ENCODE measurements at regions not wholly inside any gene's neighbourhood (a gene's known extent, or its start where the extent isn't known, plus 50 kb on each side); places are given as distances from the start of the nearest gene placed in this dataset.
A peak's percentile ranks its signal among the peaks of the same experiment; 100 is the strongest.

DNA sequence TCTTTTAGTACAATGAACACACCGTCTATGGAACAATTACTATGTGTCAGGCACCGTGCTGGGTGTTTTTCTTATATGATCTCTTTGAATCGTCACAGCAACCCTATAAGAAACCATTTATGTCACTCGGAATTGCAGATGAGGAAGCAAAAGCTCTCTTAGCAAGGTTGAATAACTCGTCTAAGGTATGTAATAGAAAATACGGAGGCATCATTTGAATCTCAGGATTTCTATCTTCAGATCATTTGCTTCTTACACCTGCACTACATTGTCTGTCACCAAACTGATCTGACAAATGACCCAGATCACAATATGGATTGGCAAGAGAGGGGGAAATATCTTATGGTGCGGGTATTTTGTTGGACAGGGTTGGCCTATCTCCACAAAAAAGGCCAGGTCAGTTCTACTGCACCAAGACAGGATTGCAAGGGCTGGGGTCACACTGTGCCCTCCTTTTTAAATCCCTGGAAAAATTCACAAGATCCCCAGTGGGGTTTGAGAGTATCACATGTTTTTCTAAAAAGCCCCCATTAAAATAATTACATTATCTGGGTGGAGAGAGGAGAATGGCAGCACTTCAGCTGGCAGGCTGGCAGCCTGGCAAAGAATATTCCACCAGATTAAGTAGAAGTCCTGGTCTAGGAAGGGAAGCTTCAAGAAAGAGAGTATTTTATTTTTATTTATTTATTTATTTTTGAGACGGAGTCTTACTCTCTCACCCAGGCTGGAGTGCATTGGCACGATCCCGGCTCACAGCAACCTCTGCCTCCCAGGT lies 110.7 kb upstream of the CLMP start:
- Mint-ChIP-seq H3K27ac (no peak overlapping the region), H3K4me1 (peaks cover 45% of the 10 kb centered on the region), H3K4me3 (no peak overlapping the region), H3K9me3 (no peaks in the 10 kb centered on the region), H3K27me3 (no peaks in the 10 kb centered on the region), H3K36me3 (ENCODE audit: low read depth) (no peaks in the 10 kb centered on the region)
- DNase-seq: no peak
- intact Hi-C loops (cut with micrococcal nuclease): no loop called here

DNA sequence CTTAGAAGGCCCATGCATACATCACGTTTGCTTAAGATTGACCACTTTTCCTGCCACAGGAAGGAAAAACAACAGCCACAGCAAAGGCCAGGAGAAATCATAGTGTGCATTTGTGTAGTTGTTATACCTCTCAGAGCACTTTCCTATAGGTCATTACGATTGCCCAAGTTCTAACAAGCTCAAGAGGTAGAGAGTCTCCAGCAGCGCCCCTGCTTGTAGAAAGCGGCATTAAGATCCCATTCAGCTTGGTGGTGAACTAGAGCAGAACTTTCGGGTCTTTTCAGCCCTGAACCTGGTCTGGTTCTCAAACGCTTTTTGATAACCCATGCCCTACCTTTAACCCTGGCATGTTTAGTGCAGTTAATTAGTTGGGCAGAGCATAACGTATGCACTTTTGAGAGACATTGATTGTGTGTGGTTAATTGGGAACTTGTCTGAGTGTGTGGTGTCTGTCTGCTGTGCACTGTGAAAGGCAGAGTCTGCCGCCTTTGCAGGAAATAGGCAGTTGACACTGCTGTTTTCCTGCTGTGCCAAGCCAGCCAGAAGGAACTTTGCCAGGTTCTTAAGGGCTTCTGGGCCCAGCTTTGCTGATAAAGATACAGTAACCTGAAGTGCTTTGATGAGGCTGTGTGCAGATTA lies 109.9 kb upstream of the CLMP start:
- no peak overlapping the region for H3K27ac Mint-ChIP-seq
- intact Hi-C loops (cut with micrococcal nuclease): no loop called here
- DNase-seq: no peak
- no peak overlapping the region for H3K4me3 Mint-ChIP-seq
- H3K27me3 Mint-ChIP-seq: no peaks in the 10 kb centered on the region
- no peaks in the 10 kb centered on the region for H3K36me3 Mint-ChIP-seq (ENCODE audit: low read depth)
- no peaks in the 10 kb centered on the region for H3K9me3 Mint-ChIP-seq
- H3K4me1 Mint-ChIP-seq: peaks cover 49% of the 10 kb centered on the region

DNA sequence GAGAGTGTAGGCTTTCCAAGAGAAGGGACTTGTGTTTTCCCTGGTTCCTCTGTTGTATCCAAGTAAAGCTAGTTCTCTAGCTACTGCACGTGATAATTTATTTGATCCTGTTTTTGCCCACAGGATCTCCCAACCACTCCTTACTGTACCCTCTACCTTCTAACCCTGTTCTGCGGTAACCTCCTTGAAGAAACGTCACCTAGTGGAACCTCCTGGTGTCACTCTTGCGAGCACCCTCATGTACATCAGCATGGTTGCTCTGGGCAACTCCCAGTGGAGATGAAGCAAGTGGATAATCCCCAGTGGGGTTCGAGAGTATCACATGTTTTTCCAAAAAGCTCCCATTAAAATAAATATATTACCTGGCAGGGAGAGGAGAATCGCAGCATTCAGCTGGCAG lies 108.9 kb upstream of the CLMP start:
- Mint-ChIP-seq H3K4me3 (peak overlapping the region; percentile 18), H3K27me3 (no peaks in the 10 kb centered on the region), H3K27ac (peak overlapping the region; percentile 67)

DNA sequence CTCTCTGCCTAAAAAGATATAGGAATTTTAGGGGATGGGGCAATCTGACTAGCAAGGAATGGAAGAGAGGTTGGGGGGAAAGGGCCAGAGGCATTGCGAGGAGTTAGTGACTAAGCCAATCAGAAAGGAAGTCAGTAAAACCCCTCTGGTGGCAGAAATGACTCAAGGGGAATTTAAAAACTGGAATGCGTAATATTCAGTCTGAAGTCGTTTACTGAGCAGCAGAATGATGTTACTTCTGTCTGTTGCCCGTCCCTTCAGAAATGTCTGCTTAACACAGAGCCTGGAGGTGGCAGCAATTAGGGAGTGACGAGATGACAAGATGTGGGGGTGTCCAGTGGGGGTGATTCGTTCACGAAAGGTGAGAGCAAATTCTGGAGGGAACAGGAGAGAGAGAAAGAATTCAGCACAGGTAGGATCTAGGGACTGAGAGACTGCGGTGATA lies 107.7 kb upstream of the CLMP start:
- Mint-ChIP-seq H3K4me3 (peak overlapping the region; percentile 82), H3K4me1 (peaks cover 46% of the 10 kb centered on the region), H3K36me3 (ENCODE audit: low read depth) (no peaks in the 10 kb centered on the region), H3K27me3 (no peaks in the 10 kb centered on the region), H3K9me3 (no peaks in the 10 kb centered on the region), H3K27ac (peak overlapping the region; percentile 93)
- DNase-seq: peak; percentile 77
- intact Hi-C loops (cut with micrococcal nuclease): loop anchor here (1.0 to 2.0 kb wide), 7 partner anchors 36 to 240 kb away; partner anchors contain the start of gene HSPA8

More for the DNA sequence above, 108.9 kb upstream of the CLMP start:
- DNase-seq: no peak
- H3K4me1 Mint-ChIP-seq: peaks cover 49% of the 10 kb centered on the region
- intact Hi-C loops (cut with micrococcal nuclease): loop anchor here (2.0 kb wide), 2 partner anchors 35 to 241 kb away; partner anchors contain the start of gene HSPA8
- H3K9me3 Mint-ChIP-seq: no peaks in the 10 kb centered on the region
- H3K36me3 Mint-ChIP-seq (ENCODE audit: low read depth): no peaks in the 10 kb centered on the region

DNA sequence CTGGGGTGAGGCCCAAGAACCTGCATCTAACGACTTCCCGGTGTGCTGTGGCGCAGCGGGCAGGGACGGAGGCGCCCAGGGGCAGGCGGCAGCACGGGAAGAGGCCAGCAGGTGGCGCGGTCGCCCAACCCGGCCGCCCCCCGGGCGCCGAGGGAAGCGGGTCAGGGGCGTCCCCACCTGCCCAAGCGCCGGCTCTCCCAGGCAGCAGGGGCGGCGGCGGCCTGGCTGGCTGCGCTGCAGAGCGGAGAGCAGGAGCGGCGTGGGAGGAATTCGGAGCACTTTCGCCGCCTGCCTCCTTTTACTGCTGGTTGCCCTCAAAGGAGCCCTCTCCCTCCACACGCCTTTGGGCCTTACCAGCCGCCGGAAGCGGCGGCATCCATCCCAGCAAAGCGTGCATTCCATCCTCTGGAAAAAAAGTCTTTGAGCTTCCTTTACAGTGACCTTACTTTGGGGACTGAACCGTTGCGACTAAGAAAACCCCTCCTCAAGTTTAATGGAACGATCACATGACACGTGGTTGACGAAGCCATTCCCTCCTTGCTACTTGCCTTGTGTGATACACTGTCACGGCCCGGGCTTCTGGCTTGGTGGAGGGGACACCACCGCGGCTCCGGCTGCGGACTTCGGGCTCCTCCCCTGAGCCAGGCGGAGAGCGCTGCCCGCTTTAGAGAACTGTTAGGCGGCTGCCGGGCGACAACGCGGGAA lies 106.8 kb upstream of the CLMP start:
- Mint-ChIP-seq H3K4me3 (peak overlapping the region; percentile 73), H3K36me3 (ENCODE audit: low read depth) (no peaks in the 10 kb centered on the region), H3K27me3 (no peaks in the 10 kb centered on the region), H3K9me3 (no peaks in the 10 kb centered on the region), H3K4me1 (peaks cover 45% of the 10 kb centered on the region), H3K27ac (peak overlapping the region; percentile 93)
- peak; percentile 94 for DNase-seq
- intact Hi-C loops (cut with micrococcal nuclease): loop anchor here (1.0 to 2.0 kb wide), 9 partner anchors 37 to 253 kb away; partner anchors contain the start of gene HSPA8

DNA sequence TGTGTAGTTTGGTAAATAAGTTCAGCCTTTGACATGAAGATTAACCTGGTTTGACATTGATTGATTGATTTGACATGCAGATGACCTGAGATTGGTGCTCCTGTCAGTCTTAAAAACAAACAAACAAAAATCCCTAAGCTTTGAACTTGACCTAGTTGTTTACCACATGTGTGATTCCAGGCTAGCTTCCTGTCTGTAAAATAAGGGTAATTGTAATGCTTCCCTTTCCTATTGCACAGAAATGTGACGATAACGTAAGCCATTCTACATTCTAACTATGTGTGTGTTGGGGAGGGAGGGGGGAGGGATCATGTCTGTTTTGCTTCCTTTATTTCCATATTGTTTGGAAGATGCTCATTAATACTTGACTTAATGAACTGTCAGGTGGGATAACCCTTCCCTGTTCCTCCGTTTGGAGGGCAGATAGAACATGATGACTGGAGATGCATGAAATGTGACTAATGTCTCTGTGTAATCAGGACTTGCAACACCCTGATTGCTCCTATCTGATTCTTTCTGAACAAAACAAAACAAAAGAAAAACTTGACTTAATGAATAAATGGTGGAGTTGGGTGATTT lies 106.1 kb upstream of the CLMP start:
- Mint-ChIP-seq H3K9me3 (no peaks in the 10 kb centered on the region), H3K4me1 (peaks cover 45% of the 10 kb centered on the region), H3K4me3 (peak overlapping the region; percentile 73), H3K27me3 (peaks cover 2% of the 10 kb centered on the region), H3K27ac (peak overlapping the region; percentile 59), H3K36me3 (ENCODE audit: low read depth) (no peaks in the 10 kb centered on the region)
- no peak for DNase-seq
- intact Hi-C loops (cut with micrococcal nuclease): loop anchor here (1.0 kb wide), 2 partner anchors 177 to 254 kb away; no protein-coding TSS in a partner anchor

DNA sequence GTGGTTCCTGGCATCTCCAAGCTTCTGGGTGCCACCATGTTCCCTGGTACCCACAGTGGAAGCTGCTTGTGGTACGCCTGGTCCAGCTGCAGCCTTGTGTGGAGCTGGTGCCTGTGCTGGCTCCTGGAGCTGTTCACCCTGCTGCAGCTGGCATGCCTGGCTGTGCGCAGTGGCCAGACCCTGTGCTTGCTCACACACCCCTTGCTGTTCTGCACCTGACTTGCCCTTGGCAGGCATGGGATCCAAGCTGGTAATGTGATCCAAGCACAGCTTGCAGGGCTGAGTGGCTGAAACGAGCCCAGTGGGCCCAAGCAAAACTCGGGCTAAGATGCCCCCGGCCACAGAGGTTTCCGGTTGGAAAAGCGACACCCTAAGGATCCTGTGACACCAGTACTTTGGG lies 104.7 kb upstream of the CLMP start:
- Mint-ChIP-seq H3K4me1 (peaks cover 40% of the 10 kb centered on the region), H3K9me3 (no peaks in the 10 kb centered on the region), H3K36me3 (ENCODE audit: low read depth) (no peaks in the 10 kb centered on the region), H3K27ac (no peak overlapping the region), H3K27me3 (peaks cover 5% of the 10 kb centered on the region), H3K4me3 (no peak overlapping the region)
- intact Hi-C loops (cut with micrococcal nuclease): no loop called here
- no peak for DNase-seq

DNA sequence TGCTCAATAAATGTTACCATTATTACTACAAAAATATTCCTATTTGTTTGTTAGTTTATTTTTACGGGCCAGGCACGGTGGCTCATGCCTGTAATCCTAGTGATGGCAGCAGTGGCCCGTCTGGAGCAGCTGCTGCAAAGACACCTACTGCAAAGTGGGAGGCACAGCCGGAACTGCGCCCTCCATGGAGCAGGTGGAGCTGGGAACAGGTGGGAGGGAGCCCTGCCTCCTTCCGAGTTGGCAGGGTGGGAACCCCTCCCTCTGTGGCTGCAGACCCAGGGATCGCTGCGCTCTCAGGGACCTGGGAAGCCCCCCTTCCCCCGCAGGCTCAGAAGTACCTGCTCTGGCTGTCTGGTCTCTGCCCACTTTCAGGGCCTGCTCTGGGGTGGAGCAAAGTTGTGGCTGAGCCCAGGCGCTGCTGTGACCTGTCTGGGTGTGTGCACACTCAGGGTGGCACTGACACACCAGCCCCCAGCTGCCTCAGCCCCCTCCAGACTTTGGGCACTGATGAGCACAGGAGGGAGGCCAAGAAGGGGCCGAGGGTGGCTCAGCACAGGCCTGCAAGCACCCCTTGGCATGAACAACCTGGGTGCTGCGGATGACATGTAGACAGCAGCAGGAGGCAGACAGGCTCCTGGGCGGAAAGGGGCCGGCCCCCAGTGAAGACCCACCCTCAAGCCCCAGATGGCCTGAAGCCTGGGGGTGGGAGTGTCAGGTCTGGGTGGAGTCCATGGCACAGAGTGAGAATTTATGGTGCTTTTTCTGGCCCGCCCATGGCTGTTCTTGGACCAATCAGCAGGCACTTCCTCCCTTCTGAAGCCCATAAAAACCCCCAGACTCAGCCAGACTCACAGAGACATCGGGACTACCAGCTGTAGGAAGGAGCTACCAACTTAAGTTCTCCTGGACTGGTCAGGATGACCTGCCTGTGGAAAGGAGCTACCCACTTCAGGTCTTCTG lies 103.7 kb upstream of the CLMP start:
- no peaks in the 10 kb centered on the region for H3K36me3 Mint-ChIP-seq (ENCODE audit: low read depth)
- H3K4me3 Mint-ChIP-seq: no peak overlapping the region
- no peak overlapping the region for H3K27ac Mint-ChIP-seq
- no peak for DNase-seq
- intact Hi-C loops (cut with micrococcal nuclease): no loop called here
- H3K9me3 Mint-ChIP-seq: no peaks in the 10 kb centered on the region
- peaks cover 30% of the 10 kb centered on the region for H3K4me1 Mint-ChIP-seq
- H3K27me3 Mint-ChIP-seq: peaks cover 5% of the 10 kb centered on the region

DNA sequence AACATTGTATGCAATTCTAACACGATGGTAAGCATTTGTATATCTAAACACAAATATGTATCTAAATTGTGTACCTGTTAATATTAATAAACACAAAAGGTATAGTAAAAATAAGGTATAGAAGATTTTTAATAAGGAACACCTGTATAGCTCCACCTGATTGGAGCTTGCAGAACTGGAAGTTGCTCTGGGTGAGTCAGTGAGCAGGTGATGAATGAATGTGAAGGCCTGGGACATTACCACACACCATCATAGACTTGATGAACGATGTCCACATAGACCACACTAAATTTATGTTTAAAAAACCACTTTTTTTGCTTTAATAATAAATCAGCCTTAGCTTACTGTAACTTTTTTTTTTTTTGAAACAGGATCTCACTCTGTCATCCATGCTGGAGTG lies 97.6 kb upstream of the CLMP start:
- H3K9me3 Mint-ChIP-seq: no peaks in the 10 kb centered on the region
- H3K27me3 Mint-ChIP-seq: peaks cover 28% of the 10 kb centered on the region
- H3K36me3 Mint-ChIP-seq (ENCODE audit: low read depth): no peaks in the 10 kb centered on the region
- no peak overlapping the region for H3K4me3 Mint-ChIP-seq
- no peak for DNase-seq
- intact Hi-C loops (cut with micrococcal nuclease): no loop called here
- H3K27ac Mint-ChIP-seq: no peak overlapping the region
- H3K4me1 Mint-ChIP-seq: no peaks in the 10 kb centered on the region

DNA sequence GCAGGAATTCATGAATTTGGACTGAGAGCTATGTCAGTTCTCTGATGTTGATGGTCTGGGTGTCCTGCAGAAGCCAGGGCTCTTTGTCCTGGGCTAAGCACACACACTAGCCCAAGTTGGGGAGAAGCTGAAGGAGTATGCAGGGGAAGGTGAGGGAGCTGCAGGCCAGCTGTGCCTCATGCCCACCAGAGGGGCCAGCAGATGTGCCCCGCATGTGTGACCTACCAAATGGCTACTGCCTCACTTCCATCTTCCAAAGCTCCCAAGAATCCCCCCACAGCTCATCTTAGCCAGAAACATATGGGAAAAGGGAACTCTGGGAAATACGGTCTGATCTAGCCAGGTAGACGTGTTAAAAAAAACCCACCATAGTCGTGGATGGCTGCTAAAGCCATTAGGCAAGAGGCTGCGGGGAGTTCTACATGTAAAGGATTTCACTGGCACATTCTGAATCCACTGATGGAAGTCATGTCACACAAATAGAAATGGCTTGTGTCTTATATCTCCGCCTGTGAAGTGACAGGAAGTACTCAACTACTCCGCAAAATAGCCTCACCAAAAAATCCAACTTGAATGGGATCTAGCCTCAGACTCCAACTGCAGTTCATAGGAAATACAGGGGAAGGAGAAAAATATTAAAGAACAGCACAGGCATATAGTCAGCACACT lies 96.3 kb upstream of the CLMP start:
- intact Hi-C loops (cut with micrococcal nuclease): no loop called here
- H3K4me3 Mint-ChIP-seq: no peak overlapping the region
- DNase-seq: no peak
- no peak overlapping the region for H3K27ac Mint-ChIP-seq
- H3K9me3 Mint-ChIP-seq: no peaks in the 10 kb centered on the region
- H3K4me1 Mint-ChIP-seq: no peaks in the 10 kb centered on the region
- no peaks in the 10 kb centered on the region for H3K36me3 Mint-ChIP-seq (ENCODE audit: low read depth)
- H3K27me3 Mint-ChIP-seq: peaks cover 37% of the 10 kb centered on the region

DNA sequence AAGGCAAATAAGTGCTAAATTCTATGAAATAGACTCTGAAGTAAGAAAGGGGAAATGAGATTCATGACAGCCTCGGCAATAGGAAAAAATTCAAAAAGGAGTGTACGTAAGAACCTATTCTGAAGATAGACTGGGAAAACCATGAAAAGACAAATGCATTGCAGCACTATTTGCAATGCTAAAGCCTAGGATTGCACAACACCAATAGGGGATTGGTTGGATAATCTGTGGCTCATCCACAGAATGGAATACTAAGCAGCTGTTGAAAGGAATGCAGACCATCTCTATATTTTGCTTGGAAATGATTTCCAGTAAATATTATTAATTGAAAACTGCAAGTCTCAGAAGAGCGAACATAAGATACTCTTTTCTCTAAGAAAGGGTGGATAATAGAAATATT lies 91.7 kb upstream of the CLMP start:
- DNase-seq: no peak
- Mint-ChIP-seq H3K27ac (no peak overlapping the region), H3K27me3 (peaks cover 60% of the 10 kb centered on the region), H3K36me3 (ENCODE audit: low read depth) (no peaks in the 10 kb centered on the region), H3K4me1 (no peaks in the 10 kb centered on the region), H3K4me3 (no peak overlapping the region), H3K9me3 (no peaks in the 10 kb centered on the region)
- intact Hi-C loops (cut with micrococcal nuclease): no loop called here

DNA sequence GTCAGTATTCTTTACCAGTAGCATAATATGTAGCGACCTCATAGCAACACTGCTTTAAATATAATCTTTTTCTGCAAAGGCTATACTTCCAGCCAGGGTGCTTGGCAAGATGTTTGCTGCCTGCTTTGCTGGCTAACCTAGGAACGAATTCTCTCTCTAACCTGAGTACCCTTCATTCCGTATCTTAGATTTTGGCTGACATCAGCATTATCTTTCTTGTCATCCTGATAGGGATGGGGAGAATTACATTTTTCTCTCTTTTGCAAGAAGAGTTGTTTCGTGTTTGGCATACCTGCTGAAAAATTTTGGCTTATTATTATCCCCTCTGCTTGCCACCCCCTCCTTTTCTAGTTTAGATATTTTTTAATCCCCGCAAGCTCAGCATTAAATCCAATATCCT lies 91.2 kb upstream of the CLMP start:
- Mint-ChIP-seq H3K4me3 (no peak overlapping the region), H3K27ac (no peak overlapping the region)
- intact Hi-C loops (cut with micrococcal nuclease): no loop called here

More for the DNA sequence above, 91.2 kb upstream of the CLMP start:
- no peaks in the 10 kb centered on the region for H3K36me3 Mint-ChIP-seq (ENCODE audit: low read depth)
- peaks cover 1% of the 10 kb centered on the region for H3K9me3 Mint-ChIP-seq
- peaks cover 61% of the 10 kb centered on the region for H3K27me3 Mint-ChIP-seq
- no peaks in the 10 kb centered on the region for H3K4me1 Mint-ChIP-seq
- DNase-seq: no peak
